Stimulated activated CD8-positive, alpha-beta memory T cell treated with anti-CD3 and anti-CD28 coated beads, Interleukin-12 subunit alpha, Interleukin-12 subunit beta, amount 100 ng/mL, for 24 hours (primary cell): ENCODE measurements at regions not wholly inside any gene's neighbourhood (a gene's known extent, or its start where the extent isn't known, plus 50 kb on each side); places are given as distances from the start of the nearest gene placed in this dataset.
"Not testable (repeated sequence)": the region's sequence is repeated elsewhere in the genome, so short reads cannot be mapped to it uniquely, and the experiment has no call there.

Source experiments
- DNase-seq: peaks from one replicate; pipeline ENCODE4 v3.0.0-alpha.2; 2020; ENCODE audit errors: extremely low read depth

- not testable (repeated sequence) for DNase-seq
Observed at GRCh38 chr3:94507354-94507753, 444.5 kb downstream of the NSUN3 start.

- DNase-seq, result no peak
Observed at GRCh38 chr3:94512876-94513275, 450.0 kb downstream of the NSUN3 start.

DNA sequence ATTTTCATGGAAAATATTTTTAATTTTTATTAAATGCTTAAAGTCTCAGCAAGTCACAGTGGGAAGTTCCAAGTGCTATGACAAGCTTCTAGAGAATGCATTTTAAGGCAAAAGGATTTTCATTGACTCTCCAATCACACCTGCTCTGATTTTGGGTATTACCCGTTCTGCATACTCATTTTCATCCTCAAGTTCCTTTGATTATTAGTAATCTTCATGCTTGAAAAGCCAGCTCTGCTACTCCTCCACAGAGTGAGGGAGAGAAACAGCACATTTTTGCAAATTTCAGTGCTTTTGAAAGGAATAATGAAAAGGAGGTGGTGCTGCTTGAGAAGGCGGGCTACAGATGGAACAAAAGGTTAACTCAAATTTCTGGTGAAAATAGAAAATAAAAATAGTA lies 450.7 kb downstream of the NSUN3 start:
- DNase-seq, result no peak

- DNase-seq, result no peak
Observed at GRCh38 chr3:94515983-94516382, 453.1 kb downstream of the NSUN3 start.

DNA sequence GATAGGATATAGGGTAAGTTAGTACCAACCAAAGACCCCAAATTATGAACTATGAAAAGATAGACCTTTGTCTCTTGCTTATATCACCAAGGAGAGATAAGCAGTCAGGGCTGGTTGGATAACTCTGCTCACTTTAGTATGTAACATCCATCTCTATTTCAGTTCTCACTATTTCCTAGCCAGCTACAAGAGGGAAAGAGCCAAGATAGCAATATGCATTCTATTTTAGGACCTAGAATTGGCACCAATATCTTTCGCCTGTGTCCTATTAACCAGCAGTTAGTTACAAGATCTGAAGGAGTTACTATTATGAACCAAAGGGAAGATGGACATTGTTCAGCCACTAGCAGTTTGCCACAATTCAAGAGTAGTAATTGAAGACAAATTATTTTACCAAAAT lies 457.5 kb downstream of the NSUN3 start:
- DNase-seq, result no peak

DNA sequence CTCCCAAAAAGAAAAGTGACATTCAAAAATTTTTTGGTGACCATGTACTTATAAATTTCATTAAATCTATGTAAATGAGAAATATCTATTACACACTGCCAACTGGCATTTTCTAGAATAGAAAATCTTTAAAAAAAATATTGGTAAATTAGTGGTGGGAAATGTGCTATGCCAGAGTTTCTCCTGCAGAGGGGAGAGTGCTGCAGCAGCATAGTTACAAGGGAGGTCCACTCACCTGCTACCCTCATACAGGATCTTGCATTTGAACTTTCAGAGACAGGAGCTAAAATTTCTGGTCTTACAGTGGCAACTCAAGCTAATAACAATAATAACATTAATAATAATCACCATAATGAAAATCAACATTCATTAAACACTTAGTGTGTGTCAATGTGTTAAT lies 459.6 kb downstream of the NSUN3 start:
- DNase-seq, result no peak

GRCh38 chr3:94524102-94524919 lies 461.4 kb downstream of the NSUN3 start:
- no peak for DNase-seq

GRCh38 chr3:94525043-94525442 lies 462.2 kb downstream of the NSUN3 start:
- DNase-seq, result no peak

- no peak for DNase-seq
Observed at GRCh38 chr3:94529816-94530215, 467.0 kb downstream of the NSUN3 start.

- no peak for DNase-seq
Observed at GRCh38 chr3:94532951-94533350, 470.1 kb downstream of the NSUN3 start.

GRCh38 chr3:94539937-94540336 lies 477.1 kb downstream of the NSUN3 start:
- DNase-seq, result no peak

DNA sequence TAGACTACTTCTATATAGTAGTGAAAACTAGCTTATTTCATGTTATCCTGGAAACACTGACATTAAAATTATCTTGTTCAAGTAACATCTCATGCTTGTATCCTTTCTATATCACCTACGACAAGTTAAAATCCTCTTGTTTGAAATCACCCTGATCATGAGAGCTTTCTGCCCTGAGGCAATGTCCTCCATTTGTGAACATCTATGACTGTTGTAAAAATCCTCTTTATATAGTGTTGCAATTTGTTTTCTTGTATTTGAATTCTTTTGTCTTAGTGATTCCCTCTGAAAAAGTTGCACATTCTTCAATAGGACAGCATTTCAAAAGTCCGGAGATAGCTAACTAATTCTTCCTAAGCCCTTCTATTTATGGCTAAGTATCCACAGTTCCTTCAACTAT lies 480.3 kb downstream of the NSUN3 start:
- DNase-seq, result no peak

DNA sequence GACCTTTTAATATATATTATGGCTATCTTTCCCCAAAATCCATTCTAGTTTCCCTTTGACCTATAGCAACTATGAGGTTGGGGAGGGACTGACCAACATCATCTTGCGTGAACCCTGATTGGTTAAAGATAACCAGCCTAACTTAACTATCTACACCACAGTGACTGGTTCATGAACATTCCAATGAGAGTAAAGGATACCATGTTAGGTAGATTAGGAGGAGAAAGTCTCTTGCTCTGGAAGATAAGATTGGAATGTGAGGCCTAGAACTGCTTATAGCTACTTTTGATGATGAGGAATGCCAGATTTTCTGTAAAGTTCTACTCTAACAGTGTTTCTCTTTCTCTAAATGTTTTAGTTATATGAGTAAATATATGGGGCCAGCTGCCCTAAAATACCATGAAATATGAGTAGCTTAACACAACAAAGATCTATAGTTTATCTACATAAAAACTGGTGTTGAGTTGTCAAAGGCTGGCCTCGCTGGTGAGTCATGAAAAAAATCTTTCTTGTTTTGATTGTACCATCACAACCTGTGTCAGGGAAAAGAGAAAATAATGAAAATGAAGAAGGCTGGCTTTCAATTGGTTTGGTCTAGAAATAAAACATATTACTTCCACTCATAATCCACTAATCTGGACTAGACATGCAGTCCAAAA lies 481.4 kb downstream of the NSUN3 start:
- no peak for DNase-seq

GRCh38 chr3:94548581-94549316 lies 485.9 kb downstream of the NSUN3 start:
- no peak for DNase-seq

DNA sequence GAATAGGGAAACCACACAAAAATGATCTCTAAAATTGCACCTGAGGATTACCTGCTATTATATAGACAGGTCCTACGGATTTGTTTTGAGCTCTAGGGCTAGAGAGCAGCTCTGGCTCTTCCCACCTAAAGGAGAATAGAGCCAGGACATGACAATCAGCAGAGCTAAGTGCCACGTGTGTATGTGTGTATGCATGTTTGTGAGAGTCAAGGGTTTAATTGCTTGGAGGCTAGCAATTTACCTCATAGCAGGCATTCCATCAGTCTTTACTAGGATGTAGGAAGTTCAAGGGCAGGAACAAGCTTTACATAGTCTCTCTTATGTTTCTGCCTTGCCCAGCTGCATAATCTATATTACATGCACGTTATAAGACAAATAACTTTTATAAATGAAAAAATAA lies 498.2 kb downstream of the NSUN3 start:
- DNase-seq, result no peak

DNA sequence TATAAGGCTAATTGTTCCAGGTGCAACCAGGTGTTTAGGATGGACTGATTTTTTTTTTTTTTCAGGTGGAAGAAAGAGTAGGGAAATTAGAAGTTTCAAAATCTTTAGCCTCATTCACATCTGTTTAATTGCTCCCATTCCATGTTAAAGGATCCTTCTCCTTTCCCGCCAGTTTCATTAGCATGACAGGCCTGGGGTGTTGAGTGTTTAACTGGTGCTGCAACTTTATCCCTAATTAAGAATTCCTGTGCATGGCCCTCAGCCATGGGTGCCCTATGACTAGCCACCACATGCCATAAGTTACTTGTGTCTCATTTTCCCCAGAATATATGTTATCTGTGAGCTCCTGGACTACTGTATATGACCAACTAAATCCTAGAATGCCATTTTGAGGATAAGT lies 501.4 kb downstream of the NSUN3 start:
- no peak for DNase-seq

DNA sequence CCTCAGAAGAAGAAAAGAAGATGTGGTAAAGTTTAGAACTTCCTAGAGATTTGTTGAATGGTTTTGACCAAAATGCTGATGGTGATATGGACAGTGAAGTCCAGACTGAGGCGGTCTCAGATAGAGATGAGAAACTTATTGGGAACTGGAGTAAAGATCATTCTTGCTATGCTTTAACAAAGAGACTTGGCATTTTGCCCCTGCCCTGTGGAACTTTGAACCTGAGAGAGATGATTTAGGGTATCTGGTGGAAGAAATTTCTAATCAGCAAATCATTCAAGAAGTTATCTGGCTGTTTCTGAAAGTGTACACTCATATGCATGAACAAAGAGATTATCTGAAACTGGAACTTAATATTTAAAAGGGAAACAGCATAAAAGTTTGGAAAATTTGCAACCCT lies 505.2 kb downstream of the NSUN3 start:
- DNase-seq, result no peak

GRCh38 chr3:94573337-94573736 lies 510.5 kb downstream of the NSUN3 start:
- DNase-seq, result no peak

GRCh38 chr3:94587291-94587690 lies 524.4 kb downstream of the NSUN3 start:
- DNase-seq, result no peak

GRCh38 chr3:94593526-94594150 lies 530.8 kb downstream of the NSUN3 start:
- DNase-seq, result no peak

- no peak for DNase-seq
Observed at GRCh38 chr3:94596141-94596540, 533.3 kb downstream of the NSUN3 start.

DNA sequence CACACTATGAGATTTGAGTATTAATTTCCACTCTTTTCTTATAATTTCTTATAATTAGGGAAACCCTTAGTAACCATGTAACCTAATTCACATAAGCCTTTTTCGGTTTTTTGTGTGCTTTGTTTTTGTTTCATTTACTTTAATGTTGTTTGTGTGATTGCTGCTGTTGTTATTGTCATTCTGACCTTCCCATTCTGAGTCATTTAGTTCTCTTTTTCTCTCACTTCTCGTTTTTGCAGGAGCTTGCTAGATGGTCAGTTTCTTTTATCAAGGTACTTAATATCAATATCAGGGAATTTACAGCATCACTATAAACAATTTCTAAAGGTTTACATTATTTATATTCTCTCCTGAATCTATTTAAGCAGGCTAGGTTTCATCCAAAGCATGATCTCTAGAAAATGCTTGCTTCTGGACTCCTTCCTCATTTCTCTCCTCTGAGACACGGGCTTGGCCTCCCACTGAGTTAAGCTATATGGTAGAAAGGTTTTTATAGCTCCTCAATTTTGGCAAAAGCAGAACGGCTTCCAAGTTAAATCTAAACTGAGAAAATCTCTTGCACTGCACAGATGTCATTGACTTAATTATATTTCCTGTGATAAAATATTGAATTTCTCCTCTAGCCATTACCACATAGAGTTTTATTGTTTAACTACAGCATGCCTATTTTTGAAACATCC lies 534.2 kb downstream of the NSUN3 start:
- DNase-seq, result no peak
